ENCODE measurements at regions not wholly inside any gene's neighbourhood (a gene's known extent, or its start where the extent isn't known, plus 50 kb on each side); places are given as distances from the start of the nearest gene placed in this dataset.

- Histone ChIP-seq H3K36me3 (ENCODE audit: control insufficient read depth, insufficient read depth, low read length) (no peaks in the 10 kb centered on the region), H3K27me3 (ENCODE audit: control insufficient read depth, insufficient read depth, low read length) (no peaks in the 10 kb centered on the region), H3K4me3 (ENCODE audit: low read depth, low read length) (no peak overlapping the region)
- peak; percentile 40 for FAIRE-seq
- DNase-seq (ENCODE audit: low read depth) = no peak
- TF ChIP-seq, protein P1, sequence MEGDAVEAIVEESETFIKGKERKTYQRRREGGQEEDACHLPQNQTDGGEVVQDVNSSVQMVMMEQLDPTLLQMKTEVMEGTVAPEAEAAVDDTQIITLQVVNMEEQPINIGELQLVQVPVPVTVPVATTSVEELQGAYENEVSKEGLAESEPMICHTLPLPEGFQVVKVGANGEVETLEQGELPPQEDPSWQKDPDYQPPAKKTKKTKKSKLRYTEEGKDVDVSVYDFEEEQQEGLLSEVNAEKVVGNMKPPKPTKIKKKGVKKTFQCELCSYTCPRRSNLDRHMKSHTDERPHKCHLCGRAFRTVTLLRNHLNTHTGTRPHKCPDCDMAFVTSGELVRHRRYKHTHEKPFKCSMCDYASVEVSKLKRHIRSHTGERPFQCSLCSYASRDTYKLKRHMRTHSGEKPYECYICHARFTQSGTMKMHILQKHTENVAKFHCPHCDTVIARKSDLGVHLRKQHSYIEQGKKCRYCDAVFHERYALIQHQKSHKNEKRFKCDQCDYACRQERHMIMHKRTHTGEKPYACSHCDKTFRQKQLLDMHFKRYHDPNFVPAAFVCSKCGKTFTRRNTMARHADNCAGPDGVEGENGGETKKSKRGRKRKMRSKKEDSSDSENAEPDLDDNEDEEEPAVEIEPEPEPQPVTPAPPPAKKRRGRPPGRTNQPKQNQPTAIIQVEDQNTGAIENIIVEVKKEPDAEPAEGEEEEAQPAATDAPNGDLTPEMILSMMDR (IDR thresholded peaks at IDR 0.05; ENCODE audit: insufficient read depth, low read length, severe bottlenecking) = no peak
These were observed 118.6 kb upstream of the FRMD4A start for GRCh38 chr10:14449293-14449815.

- Histone ChIP-seq H3K4me3 (ENCODE audit: low read depth, low read length) (no peak overlapping the region), H3K36me3 (ENCODE audit: control insufficient read depth, insufficient read depth, low read length) (no peaks in the 10 kb centered on the region), H3K27me3 (ENCODE audit: control insufficient read depth, insufficient read depth, low read length) (no peaks in the 10 kb centered on the region)
- FAIRE-seq (no peak), DNase-seq (ENCODE audit: low read depth) (no peak)
- TF ChIP-seq, protein P1 (IDR thresholded peaks at IDR 0.05; ENCODE audit: insufficient read depth, low read length, severe bottlenecking) = no peak
These were observed 117.7 kb upstream of the FRMD4A start for GRCh38 chr10:14448197-14448990.

- TF ChIP-seq, protein P1 (IDR thresholded peaks at IDR 0.05; ENCODE audit: insufficient read depth, low read length, severe bottlenecking) = no peak
- Histone ChIP-seq H3K36me3 (ENCODE audit: control insufficient read depth, insufficient read depth, low read length) (no peaks in the 10 kb centered on the region), H3K27me3 (ENCODE audit: control insufficient read depth, insufficient read depth, low read length) (no peaks in the 10 kb centered on the region), H3K4me3 (ENCODE audit: low read depth, low read length) (no peak overlapping the region)
- DNase-seq (ENCODE audit: low read depth) (no peak), FAIRE-seq (no peak)
These were observed 116.5 kb upstream of the FRMD4A start for GRCh38 chr10:14447094-14447839.

DNA sequence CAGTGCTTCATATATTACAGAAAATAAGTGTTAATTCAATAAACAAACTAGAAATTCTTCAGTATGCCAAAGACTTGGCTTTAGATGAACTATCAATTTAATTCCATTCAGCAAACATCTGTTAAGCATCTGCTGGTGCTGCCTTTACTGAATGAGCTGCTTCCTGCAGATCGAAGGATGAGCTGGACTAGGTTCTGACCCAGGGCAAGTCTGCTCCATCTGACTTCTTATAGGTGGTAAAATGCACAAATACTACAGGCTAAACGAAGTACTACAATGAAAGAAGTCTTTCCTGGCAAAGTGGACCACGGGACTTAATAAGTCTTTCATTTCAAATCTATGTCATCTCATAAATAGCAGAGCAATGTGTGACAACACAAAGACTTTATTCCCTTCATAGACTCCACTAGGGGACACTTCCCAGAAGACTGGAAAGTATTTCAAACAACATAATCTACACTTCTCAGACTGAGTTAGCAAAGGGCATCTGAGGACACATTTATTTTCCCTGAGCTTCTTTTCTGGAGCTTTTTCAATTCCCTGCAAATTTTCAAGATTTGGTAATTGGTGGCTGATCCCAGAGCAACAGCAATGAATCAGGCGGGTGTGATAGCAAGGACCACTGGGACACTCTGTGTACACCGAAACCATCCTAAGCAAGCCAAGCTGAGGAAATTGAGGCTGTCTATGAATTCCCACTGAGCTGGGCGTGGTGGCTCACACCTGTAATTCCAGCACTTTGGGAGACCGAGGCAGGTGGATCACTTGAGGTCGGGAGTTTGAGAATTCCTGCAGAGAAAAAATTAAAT is 108.9 kb upstream of the FRMD4A start:
- Histone ChIP-seq H3K36me3 (ENCODE audit: control insufficient read depth, insufficient read depth, low read length) (no peaks in the 10 kb centered on the region), H3K27me3 (ENCODE audit: control insufficient read depth, insufficient read depth, low read length) (no peaks in the 10 kb centered on the region), H3K4me3 (ENCODE audit: low read depth, low read length) (no peak overlapping the region)
- DNase-seq (ENCODE audit: low read depth) (no peak), FAIRE-seq (peak; percentile 55)
- TF ChIP-seq, protein P1 (IDR thresholded peaks at IDR 0.05; ENCODE audit: insufficient read depth, low read length, severe bottlenecking) = no peak

DNA sequence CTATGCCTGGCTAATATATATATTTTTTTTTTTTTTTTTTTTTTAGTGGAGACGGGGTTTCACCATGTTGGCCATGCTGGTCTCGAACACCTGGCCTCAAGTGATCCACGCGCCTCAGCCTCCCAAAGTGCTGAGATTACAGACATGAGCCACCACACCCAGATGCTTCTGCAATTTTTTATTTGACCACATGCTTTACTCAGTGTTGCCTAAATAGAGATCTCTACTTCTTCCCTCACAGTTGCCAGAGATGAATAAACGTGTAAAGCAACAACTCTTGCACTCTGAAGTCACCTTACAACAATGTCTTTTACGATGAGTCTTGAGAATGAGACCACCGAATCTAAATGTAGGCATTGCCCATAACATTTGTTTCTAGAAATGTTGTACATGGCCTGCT is 107.9 kb upstream of the FRMD4A start:
- TF ChIP-seq, protein P1 (IDR thresholded peaks at IDR 0.05; ENCODE audit: insufficient read depth, low read length, severe bottlenecking) = no peak
- DNase-seq (ENCODE audit: low read depth) (no peak), FAIRE-seq (no peak)
- Histone ChIP-seq H3K4me3 (ENCODE audit: low read depth, low read length) (no peak overlapping the region), H3K36me3 (ENCODE audit: control insufficient read depth, insufficient read depth, low read length) (no peaks in the 10 kb centered on the region), H3K27me3 (ENCODE audit: control insufficient read depth, insufficient read depth, low read length) (no peaks in the 10 kb centered on the region)
